Esophagus (tissue), 2 donors: ENCODE measurements at regions not wholly inside any gene's neighbourhood (a gene's known extent, or its start where the extent isn't known, plus 50 kb on each side); places are given as distances from the start of the nearest gene placed in this dataset.

Experiments
- H3K27ac ChIP-seq, 2 donors: one replicate each; pipeline ENCODE4 v1.5.1; 2013; ENCODE audit warnings: low read depth in 2 of 2, mild to moderate bottlenecking in 2 of 2, inconsistent platforms in 1 of 2, low read length in 1 of 2, moderate library complexity in 1 of 2
- H3K27me3 ChIP-seq, 2 donors: one replicate each; pipeline ENCODE4 v1.6.1; 2013; ENCODE audit warnings: low read length in 2 of 2, control low read depth in 1 of 2, mild to moderate bottlenecking in 1 of 2; ENCODE audit not compliant: insufficient read depth in 2 of 2, control insufficient read depth in 1 of 2
- H3K36me3 ChIP-seq, 2 donors: one replicate each; pipeline ENCODE4 v1.6.1; 2013; ENCODE audit warnings: low read length in 1 of 2; ENCODE audit not compliant: control insufficient read depth in 2 of 2, insufficient read depth in 2 of 2
- H3K4me1 ChIP-seq, 2 donors: one replicate each; pipeline ENCODE4 v1.6.1; 2013; ENCODE audit warnings: low read length in 1 of 2; ENCODE audit not compliant: control insufficient read depth in 2 of 2, insufficient read depth in 2 of 2
- H3K4me3 ChIP-seq, 2 donors: one replicate each; pipeline ENCODE4 v1.5.1; 2013; ENCODE audit warnings: low read length in 2 of 2, mild to moderate bottlenecking in 2 of 2, low read depth in 1 of 2, moderate library complexity in 1 of 2
- H3K9me3 ChIP-seq, 2 donors: one replicate each; pipeline ENCODE4 v1.6.1; 2013; ENCODE audit warnings: mild to moderate bottlenecking in 2 of 2, low read depth in 1 of 2, low read length in 1 of 2, moderate library complexity in 1 of 2; ENCODE audit not compliant: control insufficient read depth in 2 of 2, insufficient read depth in 1 of 2
- WGBS, 2 donors: extraction: QIAGEN DNeasy Blood & Tissue Kit; methylation state at CpG; one replicate each; pipeline ENCODE4 v1.1.7; 2013; 5-methylcytosine and 5-hydroxymethylcytosine counted together
- donor health status: healthy with polysubstance abuse.
- donor health status: Bipolar disorder and iron deficiency.

DNA sequence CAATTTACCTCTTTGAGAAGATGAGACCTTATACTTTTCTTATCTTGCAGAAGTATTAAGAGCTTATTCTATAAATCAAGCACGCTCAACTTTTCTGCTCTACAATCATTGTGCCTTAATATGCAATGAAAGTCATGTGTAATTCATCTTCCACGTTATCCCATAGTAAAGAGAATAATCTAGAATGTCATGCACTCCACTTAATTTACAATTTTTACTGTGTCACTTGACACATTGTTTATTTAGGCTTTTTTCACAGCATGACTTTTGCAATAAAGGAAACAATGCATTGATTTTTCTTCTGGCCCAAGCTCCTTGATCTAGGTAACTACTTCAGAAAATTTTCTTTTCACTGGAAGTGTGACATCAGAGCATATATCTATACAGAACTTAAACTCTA lies 290.9 kb downstream of the HHIPL2 start:
- Histone ChIP-seq H3K27me3 (no peaks in the 10 kb centered on the region), H3K27ac (no peak overlapping the region), H3K4me1 (no peaks in the 10 kb centered on the region), H3K9me3 (no peaks in the 10 kb centered on the region), H3K4me3 (no peak overlapping the region), H3K36me3 (no peaks in the 10 kb centered on the region)
- WGBS, 2 donors: 45 to 54% methylated on average over 2 of the region's 2 CpGs

DNA sequence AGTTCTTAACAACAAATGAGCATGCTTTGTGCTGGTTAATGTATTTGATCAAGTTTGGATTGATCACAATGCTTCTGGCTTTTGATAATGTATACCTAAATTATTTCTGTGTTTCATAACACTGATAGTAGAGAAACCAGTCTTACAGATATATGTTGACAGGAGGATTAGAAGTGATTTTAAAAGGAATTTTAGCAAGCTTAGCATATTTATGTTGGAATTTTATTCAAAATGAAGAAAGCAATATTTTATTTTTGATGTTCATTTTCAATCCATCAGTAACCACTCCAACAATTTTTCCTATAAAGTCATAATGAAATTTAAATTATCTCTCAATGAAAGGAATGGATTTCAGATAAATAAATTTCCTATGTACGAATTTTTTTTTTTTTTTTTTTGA lies 291.8 kb downstream of the HHIPL2 start:
- Histone ChIP-seq H3K9me3 (no peaks in the 10 kb centered on the region), H3K27ac (no peak overlapping the region), H3K27me3 (no peaks in the 10 kb centered on the region), H3K36me3 (no peaks in the 10 kb centered on the region), H3K4me3 (no peak overlapping the region), H3K4me1 (no peaks in the 10 kb centered on the region)
- 25 to 39% methylated on average over 1 of the region's 1 CpG for WGBS, 2 donors

DNA sequence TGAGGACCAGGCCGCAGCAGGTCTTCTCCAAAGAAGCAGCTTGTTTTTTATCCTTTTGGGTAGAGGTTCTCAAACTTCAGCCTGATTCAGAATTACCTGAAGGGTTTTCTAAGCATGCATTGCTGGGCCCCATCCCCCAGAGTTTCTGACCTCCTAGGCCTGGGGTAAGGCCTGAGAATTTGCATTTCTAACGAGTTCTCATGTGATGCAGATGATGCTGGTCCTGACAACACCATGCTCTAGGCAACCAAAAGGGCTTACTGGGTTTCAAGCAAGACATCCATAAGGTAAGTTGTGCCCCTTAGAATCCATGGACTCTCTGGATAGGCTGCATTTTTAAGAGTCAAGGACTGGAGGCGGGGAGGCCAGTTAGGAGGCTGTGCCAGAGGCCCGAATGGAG lies 295.1 kb downstream of the HHIPL2 start:
- WGBS, 2 donors: 92 to 94% methylated on average over 4 of the region's 4 CpGs
- no peaks in the 10 kb centered on the region for H3K27me3 ChIP-seq
- no peak overlapping the region for H3K27ac ChIP-seq

GRCh38 chr1:222251847-222252246 lies 296.1 kb downstream of the HHIPL2 start:
- H3K4me3 ChIP-seq: no peak overlapping the region
- H3K27ac ChIP-seq: no peak overlapping the region
- no peaks in the 10 kb centered on the region for H3K27me3 ChIP-seq
- no peaks in the 10 kb centered on the region for H3K4me1 ChIP-seq
- H3K36me3 ChIP-seq: no peaks in the 10 kb centered on the region
- WGBS, 2 donors: 49 to 57% methylated on average over 2 of the region's 2 CpGs
- H3K9me3 ChIP-seq: no peaks in the 10 kb centered on the region

More for the DNA sequence above, 295.1 kb downstream of the HHIPL2 start:
- H3K4me1 ChIP-seq: no peaks in the 10 kb centered on the region
- H3K4me3 ChIP-seq: no peak overlapping the region
- H3K36me3 ChIP-seq: no peaks in the 10 kb centered on the region
- H3K9me3 ChIP-seq: no peaks in the 10 kb centered on the region

DNA sequence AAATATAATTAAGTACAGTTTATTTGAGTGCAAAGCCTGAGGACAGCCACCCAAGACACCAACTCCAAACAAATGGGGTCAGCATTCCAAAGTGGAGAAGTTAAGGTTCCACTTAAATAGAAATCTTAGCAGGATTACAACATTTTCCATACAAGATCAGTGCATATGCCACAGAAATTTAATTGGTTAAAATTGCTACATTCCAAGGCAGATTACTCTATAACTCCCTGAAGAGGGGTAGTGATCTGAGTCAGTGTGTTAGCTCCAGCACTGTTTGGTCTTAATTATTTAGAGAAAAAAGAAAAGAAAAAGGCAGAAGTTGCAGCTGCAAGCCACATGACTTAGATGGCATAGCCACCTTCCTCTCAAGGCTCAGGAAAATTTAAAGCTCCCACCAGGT lies 297.5 kb downstream of the HHIPL2 start:
- Histone ChIP-seq H3K27ac (no peak overlapping the region), H3K36me3 (no peaks in the 10 kb centered on the region), H3K9me3 (no peaks in the 10 kb centered on the region), H3K4me3 (no peak overlapping the region), H3K4me1 (no peaks in the 10 kb centered on the region), H3K27me3 (no peaks in the 10 kb centered on the region)

DNA sequence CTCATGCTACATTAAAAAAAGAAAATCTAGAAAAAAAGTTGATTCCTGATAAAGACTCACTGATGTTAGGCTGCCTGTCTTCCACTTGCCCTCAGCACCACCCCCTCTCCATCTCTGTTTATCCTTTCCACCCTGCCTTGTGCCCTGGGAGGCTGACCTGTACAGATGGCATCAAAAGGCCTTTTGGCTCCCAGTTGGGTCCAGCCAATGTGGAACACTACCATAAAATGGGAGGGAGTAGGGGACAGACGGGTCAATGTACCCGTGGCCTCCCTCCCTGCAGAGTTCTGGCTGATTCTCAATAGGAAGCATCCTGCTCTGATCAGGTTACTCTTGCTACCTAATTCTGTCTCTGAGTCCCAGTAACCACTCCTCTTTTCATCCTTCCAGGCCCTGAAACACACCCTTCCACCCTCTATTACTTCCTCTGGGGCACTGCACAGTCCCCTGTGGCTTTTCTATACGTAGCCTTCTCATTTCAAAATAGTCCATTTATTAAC lies 300.0 kb downstream of the HHIPL2 start:
- Histone ChIP-seq H3K27me3 (no peaks in the 10 kb centered on the region), H3K27ac (no peak overlapping the region), H3K36me3 (no peaks in the 10 kb centered on the region), H3K4me1 (peaks cover 0 to 2% of the 10 kb centered on the region in 2 donors), H3K4me3 (no peak overlapping the region), H3K9me3 (no peaks in the 10 kb centered on the region)
- WGBS, 2 donors: 71 to 75% methylated on average over 3 of the region's 3 CpGs

DNA sequence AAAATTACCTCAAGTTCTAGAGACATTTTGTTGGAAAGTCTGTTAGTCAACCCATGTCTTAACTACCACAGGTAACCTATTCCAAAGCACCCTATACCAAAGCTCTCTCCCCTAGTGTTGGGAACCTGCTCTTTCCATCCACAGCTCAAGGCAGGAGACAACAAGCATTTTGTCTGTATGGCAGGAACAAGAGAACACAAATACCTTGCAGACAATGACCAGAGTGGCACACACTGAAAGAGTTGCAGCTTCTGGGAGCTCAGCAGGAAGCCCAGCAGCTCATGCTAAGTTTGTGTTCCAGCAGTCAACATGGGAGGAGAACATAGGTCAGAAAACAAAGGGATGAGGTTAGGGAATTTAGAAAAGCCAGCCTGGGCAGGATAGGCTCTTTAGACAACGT lies 300.8 kb downstream of the HHIPL2 start:
- H3K4me1 ChIP-seq: peaks cover 0 to 2% of the 10 kb centered on the region in 2 donors
- no peaks in the 10 kb centered on the region for H3K9me3 ChIP-seq
- no peak overlapping the region for H3K27ac ChIP-seq
- WGBS, 2 donors: 33 to 53% methylated on average over 1 of the region's 1 CpG
- H3K36me3 ChIP-seq: no peaks in the 10 kb centered on the region
- no peaks in the 10 kb centered on the region for H3K27me3 ChIP-seq
- H3K4me3 ChIP-seq: no peak overlapping the region

GRCh38 chr1:222243902-222244301 lies 304.0 kb downstream of the HHIPL2 start:
- H3K27me3 ChIP-seq: no peaks in the 10 kb centered on the region
- no peaks in the 10 kb centered on the region for H3K9me3 ChIP-seq
- 45 to 58% methylated on average over 2 of the region's 2 CpGs for WGBS, 2 donors
- no peaks in the 10 kb centered on the region for H3K36me3 ChIP-seq
- no peak overlapping the region for H3K4me3 ChIP-seq
- H3K4me1 ChIP-seq: peaks cover 0 to 4% of the 10 kb centered on the region in 2 donors
- no peak overlapping the region for H3K27ac ChIP-seq

DNA sequence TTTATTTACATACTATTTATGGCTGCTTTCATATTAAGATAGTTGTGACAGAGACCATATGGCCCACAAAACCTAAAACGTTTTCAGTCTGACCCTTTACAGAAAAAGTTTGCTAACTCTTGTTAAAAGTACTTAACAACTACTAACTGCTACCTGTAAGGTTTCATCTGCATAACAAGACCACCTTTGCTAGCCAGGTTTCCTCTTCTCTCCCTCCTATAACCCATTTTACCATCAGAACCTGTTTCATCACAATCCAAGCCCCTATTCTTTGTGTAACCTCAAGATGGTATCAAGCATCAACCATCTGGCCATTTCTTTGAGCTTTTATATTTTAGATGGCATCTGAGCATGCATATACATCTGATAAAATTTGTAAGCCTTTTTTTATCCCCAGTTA lies 305.4 kb downstream of the HHIPL2 start:
- H3K27me3 ChIP-seq: no peaks in the 10 kb centered on the region
- H3K27ac ChIP-seq: no peak overlapping the region
- peaks cover 0 to 4% of the 10 kb centered on the region in 2 donors for H3K4me1 ChIP-seq
- no peaks in the 10 kb centered on the region for H3K36me3 ChIP-seq
- no peak overlapping the region for H3K4me3 ChIP-seq
- H3K9me3 ChIP-seq: no peaks in the 10 kb centered on the region
- WGBS, 2 donors: 65 to 71% methylated on average over 1 of the region's 1 CpG

DNA sequence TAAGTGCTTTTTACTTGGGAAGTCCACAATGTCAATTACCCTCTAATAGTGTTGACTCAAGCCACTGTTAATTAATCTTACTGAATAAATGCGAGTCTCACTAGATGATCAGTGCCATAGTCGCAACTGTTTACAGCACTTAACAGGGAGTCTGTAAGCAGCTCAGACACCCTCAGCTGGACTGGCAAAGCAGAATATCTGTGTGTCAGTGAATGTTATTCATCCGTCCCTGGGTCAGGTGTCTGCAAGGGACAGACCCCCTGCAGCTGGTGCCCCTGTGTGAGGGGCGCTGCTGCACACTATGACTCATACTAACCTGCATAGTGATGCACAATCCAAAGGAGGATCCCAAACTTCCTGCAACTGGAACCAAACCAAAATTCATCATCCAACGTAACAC lies 306.5 kb downstream of the HHIPL2 start:
- Histone ChIP-seq H3K4me1 (peaks cover 0 to 4% of the 10 kb centered on the region in 2 donors), H3K27me3 (no peaks in the 10 kb centered on the region), H3K9me3 (no peaks in the 10 kb centered on the region), H3K36me3 (no peaks in the 10 kb centered on the region), H3K27ac (no peak overlapping the region), H3K4me3 (no peak overlapping the region)
- WGBS, 2 donors: 74 to 81% methylated on average over 5 of the region's 5 CpGs
